ENCODE measurements at regions not wholly inside any gene's neighbourhood (a gene's known extent, or its start where the extent isn't known, plus 50 kb on each side); places are given as distances from the start of the nearest gene placed in this dataset.
A peak's percentile ranks its signal among the peaks of the same experiment; 100 is the strongest.

DNA sequence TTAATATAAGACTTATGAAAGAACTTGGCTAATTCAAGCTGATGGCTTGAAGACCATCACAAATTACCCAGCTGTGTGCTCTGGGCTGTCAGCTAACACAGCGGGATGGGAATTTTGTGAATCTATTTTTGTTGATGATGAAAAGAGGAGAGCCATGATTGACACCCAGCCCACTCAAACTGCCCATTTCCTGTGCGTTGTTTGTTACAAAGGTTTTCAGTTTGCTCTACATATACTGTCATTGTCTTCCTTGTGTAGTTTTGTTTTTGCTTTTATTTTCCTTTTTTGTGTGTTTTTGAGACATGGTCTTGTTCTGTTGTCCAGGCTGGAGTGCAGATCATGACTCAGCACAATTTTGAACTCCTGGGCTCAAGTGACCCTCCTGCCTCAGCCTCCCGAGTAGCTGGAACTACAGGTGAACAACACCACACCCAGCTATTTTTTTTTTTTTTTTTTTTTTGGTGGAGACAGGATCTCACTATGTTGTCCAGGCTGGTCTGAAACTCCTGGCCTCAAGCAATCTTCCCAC, 400.3 kb downstream of the ICE1 start:
- TF ChIP-seq POLR2A (IDR thresholded peaks at IDR 0.05) (no peak), CTCF (IDR thresholded peaks at IDR 0.05) (no peak)
- WGBS, 4 donors, result 72 to 82% (median 75%) methylated on average over 3 of the region's 3 CpGs
- Histone ChIP-seq H3K9me3 (no peaks in the 10 kb centered on the region), H3K27me3 (no peaks in the 10 kb centered on the region), H3K4me1 (peaks cover 0 to 6% (median 0%) of the 10 kb centered on the region in 12 donors), H3K36me3 (no peaks in the 10 kb centered on the region), H3K4me3 (no peak overlapping the region), H3K27ac (no peak overlapping the region)
- DNase-seq (no peak), ATAC-seq (no peak)
- intact Hi-C loops (cut with DNase I), result no loop called here

DNA sequence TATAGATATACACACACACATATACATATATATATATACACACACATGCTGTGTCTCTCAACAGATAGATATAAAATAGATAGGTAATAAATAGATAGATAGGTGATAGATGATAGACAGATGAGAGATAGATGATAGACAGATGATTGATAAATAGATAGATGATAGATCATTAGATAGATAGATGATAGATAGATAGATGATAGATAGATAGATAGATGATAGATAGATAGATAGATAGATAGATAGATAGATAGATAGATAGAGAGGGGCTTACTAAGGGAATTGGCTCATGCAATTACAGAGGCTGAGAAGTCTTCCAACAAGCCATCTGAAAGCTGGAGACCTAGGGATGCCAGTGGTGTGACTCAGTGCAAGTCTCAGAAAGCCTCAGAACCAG, 394.5 kb downstream of the ICE1 start:
- DNase-seq (no peak), ATAC-seq (no peak)
- no peaks in the 10 kb centered on the region for H3K27me3 ChIP-seq
- H3K36me3 ChIP-seq, result no peaks in the 10 kb centered on the region
- H3K9me3 ChIP-seq, result no peaks in the 10 kb centered on the region
- no peak overlapping the region for H3K4me3 ChIP-seq
- no peaks in the 10 kb centered on the region for H3K4me1 ChIP-seq
- TF ChIP-seq POLR2A (IDR thresholded peaks at IDR 0.05) (no peak), CTCF (IDR thresholded peaks at IDR 0.05) (no peak)
- intact Hi-C loops (cut with DNase I), result no loop called here
- no peak overlapping the region for H3K27ac ChIP-seq

- DNase-seq, result no peak
- no peaks in the 10 kb centered on the region for H3K4me1 ChIP-seq
- H3K27ac ChIP-seq, result no peak overlapping the region
- H3K4me3 ChIP-seq, result no peak overlapping the region
- H3K36me3 ChIP-seq, result no peaks in the 10 kb centered on the region
- H3K9me3 ChIP-seq, result no peaks in the 10 kb centered on the region
- intact Hi-C loops (cut with DNase I), result no loop called here
- ATAC-seq, result no peak
- TF ChIP-seq CTCF (IDR thresholded peaks at IDR 0.05), result no peak
- TF ChIP-seq POLR2A (IDR thresholded peaks at IDR 0.05), result no peak
- no peaks in the 10 kb centered on the region for H3K27me3 ChIP-seq
- whole genome bisulfite sequencing, 4 donors, result 57 to 66% (median 63%) methylated on average over 5 of the region's 5 CpGs
Measured at GRCh38 chr5:5813441-5813840, 391.0 kb downstream of the ICE1 start.

DNA sequence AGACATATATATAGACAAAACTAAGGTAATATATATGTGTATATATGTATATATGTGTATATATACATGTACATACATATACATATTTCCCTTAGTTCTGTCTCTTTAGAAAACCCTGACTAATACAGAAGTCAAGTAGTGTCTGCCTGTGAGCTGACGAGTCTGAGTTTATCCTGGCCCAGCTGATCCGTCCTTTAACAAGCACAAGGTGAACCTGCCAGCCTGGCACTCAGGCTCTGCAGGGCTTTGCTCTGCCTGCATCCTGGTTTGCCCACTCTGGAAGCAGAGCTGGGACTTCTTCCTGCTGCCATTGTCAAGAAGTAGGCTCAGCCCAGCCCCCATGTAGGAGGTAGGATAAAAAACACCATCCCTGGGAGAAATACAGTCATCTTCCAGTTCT, 388.0 kb downstream of the ICE1 start:
- Histone ChIP-seq H3K4me3 (no peak overlapping the region), H3K27ac (no peak overlapping the region), H3K27me3 (no peaks in the 10 kb centered on the region), H3K4me1 (no peaks in the 10 kb centered on the region), H3K36me3 (no peaks in the 10 kb centered on the region), H3K9me3 (no peaks in the 10 kb centered on the region)
- DNase-seq (peak in 4 of 5 donors; percentile 22 to 65 (median 42)), ATAC-seq (peak; percentile 82 to 95 (median 88))
- intact Hi-C loops (cut with DNase I), result no loop called here
- TF ChIP-seq CTCF (IDR thresholded peaks at IDR 0.05) (no peak), POLR2A (IDR thresholded peaks at IDR 0.05) (no peak)
- WGBS, 4 donors, result 21 to 51% (median 38%) methylated on average over 2 of the region's 2 CpGs

All from heart left ventricle (tissue), 16 donors.